Mesenchymal stem cell (in vitro differentiated cells and primary cell): ENCODE measurements at regions not wholly inside any gene's neighbourhood (a gene's known extent, or its start where the extent isn't known, plus 50 kb on each side); places are given as distances from the start of the nearest gene placed in this dataset.

Experiments
- DNase-seq: peaks from one replicate; pipeline ENCODE4 v3.0.0-alpha.2; 2013
- H2AFZ ChIP-seq: one replicate; pipeline ENCODE4 v1.6.1; 2013; ENCODE audit warnings: low read depth, mild to moderate bottlenecking, control low read depth, inconsistent platforms, low read length, moderate library complexity
- H2AK5ac ChIP-seq: 2 replicates; pipeline ENCODE4 v1.6.1; 2013; ENCODE audit warnings: low read length, moderate library complexity, mild to moderate bottlenecking, inconsistent platforms; ENCODE audit not compliant: severe bottlenecking
- H2BK120ac ChIP-seq: one replicate; pipeline ENCODE4 v1.6.1; 2013; ENCODE audit warnings: low read depth, mild to moderate bottlenecking, inconsistent platforms, low read length, moderate library complexity
- H2BK12ac ChIP-seq, 2 experiments: one replicate each; pipeline ENCODE4 v1.6.1; 2013; ENCODE audit warnings: inconsistent platforms in 2 of 2, low read length in 2 of 2, mild to moderate bottlenecking in 2 of 2, moderate library complexity in 2 of 2, control low read depth in 1 of 2
- H2BK15ac ChIP-seq: one replicate; pipeline ENCODE4 v1.6.1; 2013; ENCODE audit warnings: mild to moderate bottlenecking, low read depth, inconsistent platforms; ENCODE audit not compliant: poor library complexity, severe bottlenecking
- H2BK5ac ChIP-seq: 2 replicates; pipeline ENCODE4 v1.6.1; 2013; ENCODE audit warnings: low read depth, mild to moderate bottlenecking, low read length, control low read depth, inconsistent platforms; ENCODE audit not compliant: poor library complexity, severe bottlenecking
- H3K14ac ChIP-seq, 2 experiments: one replicate each; pipeline ENCODE4 v1.6.1; 2013; ENCODE audit warnings: inconsistent platforms in 2 of 2, low read length in 2 of 2, control low read depth in 1 of 2, mild to moderate bottlenecking in 1 of 2, moderate library complexity in 1 of 2
- H3K18ac ChIP-seq, 2 experiments: one replicate each; pipeline ENCODE4 v1.6.1; 2013; ENCODE audit warnings: inconsistent platforms in 2 of 2, low read length in 2 of 2, control low read depth in 1 of 2, low read depth in 1 of 2, mild to moderate bottlenecking in 1 of 2
- H3K23ac ChIP-seq, 2 experiments: one replicate each; pipeline ENCODE4 v1.6.1; 2013; ENCODE audit warnings: inconsistent platforms in 2 of 2, low read length in 2 of 2, mild to moderate bottlenecking in 2 of 2, moderate library complexity in 2 of 2, control low read depth in 1 of 2
- H3K27ac ChIP-seq: 2 replicates; pipeline ENCODE4 v1.5.1; 2013; ENCODE audit warnings: mild to moderate bottlenecking, moderate library complexity, low read length, control low read depth, inconsistent platforms; ENCODE audit not compliant: poor library complexity, severe bottlenecking
- H3K27me3 ChIP-seq, 2 experiments: 2 replicates each; pipeline versions ENCODE4 v1.6.1 to v1.7.0; 2013; ENCODE audit warnings: low read length in 2 of 2, mild to moderate bottlenecking in 2 of 2, moderate library complexity in 2 of 2, control low read depth in 1 of 2, inconsistent platforms in 1 of 2; ENCODE audit not compliant: control insufficient read depth in 1 of 2, insufficient read depth in 1 of 2
- H3K36me3 ChIP-seq, 2 experiments: 2 replicates each; pipeline versions ENCODE4 v1.6.1 to v1.7.0; 2013; ENCODE audit warnings: low read length in 2 of 2, control low read depth in 1 of 2, inconsistent platforms in 1 of 2, low read depth in 1 of 2, mild to moderate bottlenecking in 1 of 2; ENCODE audit not compliant: insufficient read depth in 2 of 2, control insufficient read depth in 1 of 2
- H3K4ac ChIP-seq, 2 experiments: one replicate each; pipeline ENCODE4 v1.6.1; 2013; ENCODE audit warnings: inconsistent platforms in 2 of 2, low read length in 2 of 2, mild to moderate bottlenecking in 2 of 2, moderate library complexity in 2 of 2, control low read depth in 1 of 2, low read depth in 1 of 2
- H3K4me1 ChIP-seq: 2 replicates; pipeline ENCODE4 v1.6.1; 2013; ENCODE audit warnings: low read depth, low read length, control low read depth; ENCODE audit not compliant: control insufficient read depth, insufficient read depth
- H3K4me2 ChIP-seq: 2 replicates; pipeline ENCODE4 v1.6.1; 2013; ENCODE audit warnings: low read length, mild to moderate bottlenecking, inconsistent platforms; ENCODE audit not compliant: poor library complexity, severe bottlenecking
- H3K4me3 ChIP-seq, 2 experiments: 2 replicates each; pipeline versions ENCODE4 v1.5.1 to v1.7.0; 2013; ENCODE audit warnings: low read length in 2 of 2, mild to moderate bottlenecking in 2 of 2, control low read depth in 1 of 2, low read depth in 1 of 2; ENCODE audit not compliant: insufficient read depth in 1 of 2
- H3K79me1 ChIP-seq: replicated peaks from 2 replicates; pipeline ENCODE4 v1.6.1; 2013; ENCODE audit warnings: mild to moderate bottlenecking, control low read depth, low read length, inconsistent platforms; ENCODE audit not compliant: poor library complexity, severe bottlenecking
- H3K9ac ChIP-seq: 2 replicates; pipeline ENCODE4 v1.7.0; 2013; ENCODE audit warnings: mild to moderate bottlenecking, low read length, moderate library complexity
- H3K9me3 ChIP-seq: 2 replicates; pipeline ENCODE4 v1.7.0; 2013; ENCODE audit warnings: mild to moderate bottlenecking, low read length; ENCODE audit not compliant: control insufficient read depth
- H4K8ac ChIP-seq: one replicate; pipeline ENCODE4 v1.6.1; 2013; ENCODE audit warnings: inconsistent platforms, mild to moderate bottlenecking, low read length, moderate library complexity
- H4K91ac ChIP-seq: one replicate; pipeline ENCODE4 v1.6.1; 2013; ENCODE audit warnings: mild to moderate bottlenecking, low read length, inconsistent platforms
- WGBS: methylation state at CpG from one replicate; pipeline ENCODE4 v1.1.7; 2013; ENCODE audit warnings: mixed read lengths; 5-methylcytosine and 5-hydroxymethylcytosine counted together

GRCh38 chr16:86049641-86050040, 150.7 kb downstream of the IRF8 start:
- Histone ChIP-seq H3K4me1 (no peaks in the 10 kb centered on the region), H4K8ac (no peak overlapping the region), H3K4ac (no peak overlapping the region), H2AK5ac (no peak overlapping the region), H3K18ac (no peak overlapping the region), H2AFZ (no peak overlapping the region), H2BK120ac (no peak overlapping the region), H3K27me3 (peaks cover 40 to 85% of the 10 kb centered on the region in 2 experiments), H3K14ac (no peak overlapping the region), H3K23ac (no peak overlapping the region), H3K36me3 (no peaks in the 10 kb centered on the region), H2BK15ac (peak overlapping the region; percentile 37), H3K27ac (no peak overlapping the region), H3K79me1 (no peaks in the 10 kb centered on the region), H3K4me3 (no peak overlapping the region), H2BK12ac (peak overlapping the region in 1 of 2 experiments; percentile 73), H4K91ac (no peak overlapping the region), H3K4me2 (no peak overlapping the region), H3K9me3 (no peaks in the 10 kb centered on the region), H3K9ac (no peak overlapping the region), H2BK5ac (no peak overlapping the region)
- WGBS, result 95% methylated on average over 10 of the region's 10 CpGs
- no peak for DNase-seq

- H3K4me3 ChIP-seq, result no peak overlapping the region
- H4K91ac ChIP-seq, result no peak overlapping the region
- H3K14ac ChIP-seq, result no peak overlapping the region
- H2BK12ac ChIP-seq, result peak overlapping the region in 1 of 2 experiments; percentile 73
- no peak overlapping the region for H2AK5ac ChIP-seq
- no peaks in the 10 kb centered on the region for H3K36me3 ChIP-seq
- H2BK120ac ChIP-seq, result no peak overlapping the region
- no peak for DNase-seq
- no peak overlapping the region for H2BK15ac ChIP-seq
- H3K9ac ChIP-seq, result no peak overlapping the region
- H3K18ac ChIP-seq, result no peak overlapping the region
- no peak overlapping the region for H3K4me2 ChIP-seq
- H2AFZ ChIP-seq, result no peak overlapping the region
- WGBS, result 86% methylated on average over 8 of the region's 8 CpGs
- H3K27ac ChIP-seq, result no peak overlapping the region
- no peak overlapping the region for H3K23ac ChIP-seq
- H3K4ac ChIP-seq, result no peak overlapping the region
- no peaks in the 10 kb centered on the region for H3K79me1 ChIP-seq
- no peak overlapping the region for H4K8ac ChIP-seq
- H3K4me1 ChIP-seq, result no peaks in the 10 kb centered on the region
- no peaks in the 10 kb centered on the region for H3K9me3 ChIP-seq
- H2BK5ac ChIP-seq, result no peak overlapping the region
- peaks cover 40 to 85% of the 10 kb centered on the region in 2 experiments for H3K27me3 ChIP-seq
Observed at GRCh38 chr16:86050111-86050510, 151.1 kb downstream of the IRF8 start.

- Histone ChIP-seq H3K27ac (no peak overlapping the region), H3K36me3 (no peaks in the 10 kb centered on the region), H3K4me2 (no peak overlapping the region), H2BK120ac (no peak overlapping the region), H3K4me3 (no peak overlapping the region), H3K14ac (no peak overlapping the region), H2BK5ac (no peak overlapping the region), H3K18ac (peak overlapping the region; percentile 29 to 69), H4K91ac (no peak overlapping the region), H3K4ac (no peak overlapping the region), H3K4me1 (no peaks in the 10 kb centered on the region), H2BK12ac (peak overlapping the region in 1 of 2 experiments; percentile 51), H3K23ac (no peak overlapping the region), H3K27me3 (peaks cover 40 to 78% of the 10 kb centered on the region in 2 experiments), H2BK15ac (peak overlapping the region; percentile 29), H4K8ac (peak overlapping the region; percentile 48), H2AFZ (no peak overlapping the region), H3K9me3 (no peaks in the 10 kb centered on the region), H3K79me1 (no peaks in the 10 kb centered on the region), H3K9ac (no peak overlapping the region), H2AK5ac (no peak overlapping the region)
- WGBS, result 78% methylated on average over 17 of the region's 18 CpGs
- DNase-seq, result no peak
Observed at GRCh38 chr16:86050591-86051367, 151.8 kb downstream of the IRF8 start.

GRCh38 chr16:86051368-86052114, 152.6 kb downstream of the IRF8 start:
- no peak overlapping the region for H2AFZ ChIP-seq
- peak overlapping the region; percentile 69 to 93 for H3K18ac ChIP-seq
- no peak overlapping the region for H2AK5ac ChIP-seq
- H4K91ac ChIP-seq, result peak overlapping the region; percentile 60
- H3K9ac ChIP-seq, result no peak overlapping the region
- no peak overlapping the region for H2BK120ac ChIP-seq
- H3K23ac ChIP-seq, result no peak overlapping the region
- peaks cover 32 to 71% of the 10 kb centered on the region in 2 experiments for H3K27me3 ChIP-seq
- WGBS, result 25% methylated on average over 18 of the region's 20 CpGs
- H4K8ac ChIP-seq, result peak overlapping the region; percentile 29
- no peaks in the 10 kb centered on the region for H3K4me1 ChIP-seq
- no peaks in the 10 kb centered on the region for H3K79me1 ChIP-seq
- peak overlapping the region; percentile 15 for H2BK15ac ChIP-seq
- no peak overlapping the region for H2BK5ac ChIP-seq
- H3K27ac ChIP-seq, result no peak overlapping the region
- peak; percentile 63 for DNase-seq
- H3K4ac ChIP-seq, result peak overlapping the region in 1 of 2 experiments; percentile 32
- H3K14ac ChIP-seq, result peak overlapping the region in 1 of 2 experiments; percentile 38
- no peak overlapping the region for H3K4me3 ChIP-seq
- H3K4me2 ChIP-seq, result no peak overlapping the region
- H3K9me3 ChIP-seq, result no peaks in the 10 kb centered on the region
- H2BK12ac ChIP-seq, result peak overlapping the region in 1 of 2 experiments; percentile 59
- no peaks in the 10 kb centered on the region for H3K36me3 ChIP-seq
